CD14-positive monocyte (primary cell): ENCODE measurements at regions not wholly inside any gene's neighbourhood (a gene's known extent, or its start where the extent isn't known, plus 50 kb on each side); places are given as distances from the start of the nearest gene placed in this dataset.

Experiments
- DNase-seq, 3 donors: peaks; one replicate each; pipeline ENCODE4 v3.0.0-alpha.2; 2011 to 2022
- H2AFZ ChIP-seq: 2 replicates; pipeline ENCODE4 v1.6.0; 2012; ENCODE audit warnings: mild to moderate bottlenecking, low read depth, low read length, inconsistent platforms; ENCODE audit not compliant: insufficient read depth, poor library complexity, severe bottlenecking
- H3K27ac ChIP-seq, 2 donors: 1 replicate in 1 of 2; 2 replicates in 1 of 2; pipeline ENCODE4 v1.5.1; 2012 to 2013; ENCODE audit warnings: low read length in 2 of 2, control low read depth in 1 of 2, inconsistent platforms in 1 of 2, low read depth in 1 of 2, mild to moderate bottlenecking in 1 of 2
- H3K27me3 ChIP-seq, 2 donors: one replicate each; pipeline versions ENCODE4 v1.6.0 to v1.6.1; 2011 to 2013; ENCODE audit warnings: low read length in 2 of 2; ENCODE audit not compliant: control insufficient read depth in 2 of 2, insufficient read depth in 2 of 2
- H3K36me3 ChIP-seq, 2 donors: replicated peaks in 1 of 2; 1 replicate in 1 of 2; 2 replicates in 1 of 2; pipeline versions ENCODE4 v1.5.1 to v1.6.1; 2012 to 2013; ENCODE audit warnings: low read length in 2 of 2, control low read depth in 1 of 2, inconsistent platforms in 1 of 2, mild to moderate bottlenecking in 1 of 2; ENCODE audit not compliant: insufficient read depth in 2 of 2, control insufficient read depth in 1 of 2
- H3K4me1 ChIP-seq, 2 donors: 1 replicate in 1 of 2; 2 replicates in 1 of 2; pipeline versions ENCODE4 v1.5.1 to v1.6.1; 2012 to 2013; ENCODE audit warnings: low read length in 2 of 2, control low read depth in 1 of 2, inconsistent platforms in 1 of 2, mild to moderate bottlenecking in 1 of 2, moderate library complexity in 1 of 2; ENCODE audit not compliant: insufficient read depth in 2 of 2, control insufficient read depth in 1 of 2
- H3K4me2 ChIP-seq: replicated peaks from 2 replicates; pipeline ENCODE3; 2012; ENCODE audit warnings: low read length, moderate library complexity, mild to moderate bottlenecking; ENCODE audit not compliant: poor library complexity, severe bottlenecking; ENCODE audit errors: extremely low read depth
- H3K4me3 ChIP-seq, 3 experiments: fragments of 200-600 bp in 1 of 3; sonication (generic) in 1 of 3; replicated peaks in 1 of 3; 1 replicate in 2 of 3; 2 replicates in 1 of 3; pipeline ENCODE4 v1.5.1; 2011 to 2013; ENCODE audit warnings: low read length in 3 of 3, mild to moderate bottlenecking in 3 of 3, control low read depth in 2 of 3, low read depth in 2 of 3, inconsistent platforms in 1 of 3, moderate library complexity in 1 of 3
- H3K79me2 ChIP-seq: 2 replicates; pipeline ENCODE4 v1.6.0; 2012; ENCODE audit warnings: mild to moderate bottlenecking, control low read depth, inconsistent platforms, low read length, moderate library complexity; ENCODE audit not compliant: insufficient read depth
- H3K9ac ChIP-seq: 2 replicates; pipeline ENCODE4 v1.6.0; 2017; ENCODE audit warnings: low read length, mild to moderate bottlenecking; ENCODE audit not compliant: insufficient read depth, poor library complexity, severe bottlenecking
- H3K9me3 ChIP-seq, 2 donors: replicated peaks in 1 of 2; 1 replicate in 1 of 2; 2 replicates in 1 of 2; pipeline versions ENCODE4 v1.5.1 to v1.6.1; 2012 to 2013; ENCODE audit warnings: low read length in 2 of 2, control low read depth in 1 of 2; ENCODE audit not compliant: control insufficient read depth in 1 of 2, insufficient read depth in 1 of 2
- H4K20me1 ChIP-seq: 2 replicates; pipeline ENCODE4 v1.6.0; 2012; ENCODE audit warnings: mild to moderate bottlenecking, low read length, control low read depth, moderate library complexity; ENCODE audit not compliant: insufficient read depth
- H3K27ac Mint-ChIP-seq, 7 donors: one replicate each; pipeline ENCODE4 v1.8.0; 2020; ENCODE audit warnings: mild to moderate bottlenecking in 7 of 7, mixed read lengths in 7 of 7, moderate library complexity in 6 of 7, inconsistent platforms in 2 of 7
- H3K27me3 Mint-ChIP-seq, 3 donors: one replicate each; pipeline ENCODE4 v1.8.0; 2021 to 2022; ENCODE audit warnings: low read depth in 3 of 3, mild to moderate bottlenecking in 3 of 3, mixed read lengths in 3 of 3, moderate library complexity in 3 of 3, inconsistent platforms in 1 of 3
- H3K36me3 Mint-ChIP-seq, 2 donors: one replicate each; pipeline ENCODE4 v1.8.0; 2020; ENCODE audit warnings: mixed read lengths in 2 of 2, inconsistent platforms in 1 of 2, mild to moderate bottlenecking in 1 of 2
- H3K4me1 Mint-ChIP-seq: one replicate; pipeline ENCODE4 v1.8.0; 2020; ENCODE audit warnings: mild to moderate bottlenecking, mixed read lengths
- H3K4me3 Mint-ChIP-seq, 2 donors: one replicate each; pipeline ENCODE4 v1.8.0; 2020; ENCODE audit warnings: mild to moderate bottlenecking in 2 of 2, mixed read lengths in 2 of 2, moderate library complexity in 1 of 2
- H3K9me3 Mint-ChIP-seq, 7 donors: one replicate each; pipeline ENCODE4 v1.8.0; 2020 to 2022; ENCODE audit warnings: mixed read lengths in 7 of 7, mild to moderate bottlenecking in 6 of 7, moderate library complexity in 6 of 7, inconsistent platforms in 2 of 7
- WGBS: methylation state at CpG from one replicate; pipeline ENCODE4 v1.1.5; 2013; ENCODE audit warnings: missing lambda C conversion rate; ENCODE audit not compliant: insufficient coverage; 5-methylcytosine and 5-hydroxymethylcytosine counted together
- intact Hi-C, 2 donors: fragments of 100-400 bp; cut with micrococcal nuclease; formaldehyde crosslinking; loops; one replicate each; pipeline versions ENCODE4 v1.15.0 to v1.15.1; 2023
- TF ChIP-seq, protein P1 (sequence below): fragments of 200-600 bp; IDR thresholded peaks from one replicate; pipeline ENCODE4 v1.8.0; 2022; ENCODE audit warnings: antibody characterized with exemption, mild to moderate bottlenecking

DNA sequence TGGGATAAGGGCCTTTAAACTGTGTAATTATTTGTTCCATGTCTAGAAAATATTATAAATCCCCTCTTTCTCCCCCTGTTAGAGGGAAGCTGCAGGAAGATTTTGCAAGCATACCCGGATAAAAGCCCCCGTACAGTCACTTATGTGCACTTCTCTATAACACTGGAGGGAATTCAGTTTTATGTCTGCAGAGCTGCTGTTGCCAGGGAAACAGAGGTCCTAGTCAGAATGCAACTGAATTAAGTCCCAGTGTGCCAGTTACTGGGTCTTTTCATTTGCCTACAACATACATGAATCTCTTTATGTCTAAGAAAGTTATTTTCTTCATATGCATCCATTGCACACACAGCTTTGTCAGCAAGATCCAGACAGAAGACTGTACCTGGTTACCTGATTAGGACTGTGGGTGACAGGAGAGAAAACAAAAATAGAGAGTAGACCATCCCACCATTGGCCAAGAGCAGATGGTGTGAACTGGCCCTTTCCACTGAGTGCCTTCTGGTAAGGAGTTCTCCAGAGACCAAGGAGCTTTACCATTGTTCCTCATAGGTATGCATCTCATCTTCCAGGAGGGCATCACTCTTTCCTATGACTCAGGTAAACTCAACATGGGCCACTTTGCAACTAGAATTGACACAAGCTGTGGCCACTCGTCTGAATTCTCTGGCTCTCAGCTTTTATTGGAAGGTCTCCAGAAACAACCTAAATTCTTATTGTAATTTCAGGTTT lies 180.8 kb upstream of the PHACTR1 start:
- Mint-ChIP-seq H3K9me3 (no peaks in the 10 kb centered on the region), H3K36me3 (no peaks in the 10 kb centered on the region), H3K27me3 (peaks cover 0 to 3% (median 0%) of the 10 kb centered on the region in 3 donors), H3K4me1 (no peaks in the 10 kb centered on the region), H3K27ac (no peak overlapping the region), H3K4me3 (no peak overlapping the region)
- DNase-seq: no peak
- Histone ChIP-seq H3K27ac (no peak overlapping the region), H2AFZ (no peak overlapping the region), H3K36me3 (no peaks in the 10 kb centered on the region), H3K79me2 (no peaks in the 10 kb centered on the region), H3K27me3 (no peaks in the 10 kb centered on the region), H3K4me2 (no peak overlapping the region), H3K9me3 (no peaks in the 10 kb centered on the region), H3K4me1 (no peaks in the 10 kb centered on the region), H3K4me3 (no peak overlapping the region), H4K20me1 (no peaks in the 10 kb centered on the region), H3K9ac (no peak overlapping the region)
- TF ChIP-seq, protein P1, sequence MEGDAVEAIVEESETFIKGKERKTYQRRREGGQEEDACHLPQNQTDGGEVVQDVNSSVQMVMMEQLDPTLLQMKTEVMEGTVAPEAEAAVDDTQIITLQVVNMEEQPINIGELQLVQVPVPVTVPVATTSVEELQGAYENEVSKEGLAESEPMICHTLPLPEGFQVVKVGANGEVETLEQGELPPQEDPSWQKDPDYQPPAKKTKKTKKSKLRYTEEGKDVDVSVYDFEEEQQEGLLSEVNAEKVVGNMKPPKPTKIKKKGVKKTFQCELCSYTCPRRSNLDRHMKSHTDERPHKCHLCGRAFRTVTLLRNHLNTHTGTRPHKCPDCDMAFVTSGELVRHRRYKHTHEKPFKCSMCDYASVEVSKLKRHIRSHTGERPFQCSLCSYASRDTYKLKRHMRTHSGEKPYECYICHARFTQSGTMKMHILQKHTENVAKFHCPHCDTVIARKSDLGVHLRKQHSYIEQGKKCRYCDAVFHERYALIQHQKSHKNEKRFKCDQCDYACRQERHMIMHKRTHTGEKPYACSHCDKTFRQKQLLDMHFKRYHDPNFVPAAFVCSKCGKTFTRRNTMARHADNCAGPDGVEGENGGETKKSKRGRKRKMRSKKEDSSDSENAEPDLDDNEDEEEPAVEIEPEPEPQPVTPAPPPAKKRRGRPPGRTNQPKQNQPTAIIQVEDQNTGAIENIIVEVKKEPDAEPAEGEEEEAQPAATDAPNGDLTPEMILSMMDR: no peak
- WGBS: no CpG with 5 or more reads among the region's 3 CpGs
- intact Hi-C loops: no loop called here

DNA sequence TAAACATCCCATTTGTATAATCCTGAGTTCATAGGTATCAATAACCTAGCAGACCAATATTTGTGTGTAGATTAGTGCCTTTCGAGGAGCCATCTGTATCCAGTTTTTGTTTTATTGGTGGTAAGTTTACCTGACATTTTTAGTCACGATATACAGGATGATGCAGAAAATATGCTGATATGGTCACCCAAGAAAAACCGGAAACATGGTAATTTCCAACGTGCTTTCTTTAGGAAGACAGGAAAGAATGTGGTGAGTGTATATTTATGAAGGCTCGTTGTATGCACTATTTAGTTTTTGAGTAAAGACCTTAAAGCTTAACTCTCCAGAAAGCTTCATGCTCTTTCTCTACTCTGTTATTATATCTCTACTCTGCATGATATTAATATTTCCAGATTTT lies 180.2 kb upstream of the PHACTR1 start:
- TF ChIP-seq, protein P1: no peak
- DNase-seq: no peak
- Histone ChIP-seq H3K36me3 (no peaks in the 10 kb centered on the region), H3K79me2 (no peaks in the 10 kb centered on the region), H3K9ac (no peak overlapping the region), H3K4me3 (no peak overlapping the region), H3K4me2 (no peak overlapping the region), H3K4me1 (no peaks in the 10 kb centered on the region), H2AFZ (no peak overlapping the region), H3K27ac (no peak overlapping the region), H3K9me3 (no peaks in the 10 kb centered on the region), H4K20me1 (no peaks in the 10 kb centered on the region), H3K27me3 (no peaks in the 10 kb centered on the region)
- no peak overlapping the region for H3K27ac Mint-ChIP-seq
- no peaks in the 10 kb centered on the region for H3K4me1 Mint-ChIP-seq
- intact Hi-C loops: no loop called here
- H3K27me3 Mint-ChIP-seq: peaks cover 0 to 4% (median 0%) of the 10 kb centered on the region in 3 donors
- H3K9me3 Mint-ChIP-seq: no peaks in the 10 kb centered on the region
- H3K4me3 Mint-ChIP-seq: no peak overlapping the region
- 80% methylated on average over 1 of the region's 5 CpGs for WGBS
- no peaks in the 10 kb centered on the region for H3K36me3 Mint-ChIP-seq
